B cell (primary cell): ENCODE measurements at regions not wholly inside any gene's neighbourhood (a gene's known extent, or its start where the extent isn't known, plus 50 kb on each side); places are given as distances from the start of the nearest gene placed in this dataset.

Experiments used
- ATAC-seq: fragments of 200-7000 bp; cut with Tn5 transposase; one replicate; pipeline ENCODE4 v1.10.0; 2021; ENCODE audit warnings: low read depth, mild to moderate bottlenecking, moderate number of reproducible peaks, moderate library complexity
- CTCF ChIA-PET: fragments of 350-600 bp; sonication (Branson Sonifier 250); formaldehyde crosslinking; loops from one replicate; lab custom pipeline; 2021; ENCODE audit warnings: antibody characterized with exemption, inconsistent platforms; lab: Charles Lee
- POLR2A ChIA-PET: fragments of 350-600 bp; sonication (Branson Sonifier 250); formaldehyde crosslinking; loops from one replicate; lab custom pipeline; 2021; ENCODE audit warnings: antibody characterized with exemption; lab: Charles Lee
- DNase-seq: peaks from one replicate; pipeline ENCODE4 v3.0.0; 2013
- H2AFZ ChIP-seq: 2 replicates; pipeline ENCODE4 v1.6.1; 2012; ENCODE audit warnings: mild to moderate bottlenecking, low read depth, low read length; ENCODE audit not compliant: insufficient read depth, poor library complexity, severe bottlenecking
- H3K27ac ChIP-seq, 2 donors: 1 replicate in 1 of 2; 2 replicates in 1 of 2; pipeline ENCODE4 v1.5.1; 2012 to 2013; ENCODE audit warnings: low read length in 2 of 2, mild to moderate bottlenecking in 2 of 2, moderate library complexity in 1 of 2
- H3K27me3 ChIP-seq, 4 experiments: fragments of 200-600 bp in 1 of 4; sonication (generic) in 1 of 4; replicated peaks in 1 of 4; 1 replicate in 2 of 4; 2 replicates in 2 of 4; pipeline versions ENCODE4 v1.6.1 to v1.7.0; 2013 to 2016; ENCODE audit warnings: low read length in 3 of 4, mild to moderate bottlenecking in 2 of 4, mixed read lengths in 1 of 4, moderate library complexity in 1 of 4; ENCODE audit not compliant: insufficient read depth in 4 of 4, control insufficient read depth in 3 of 4; ENCODE audit errors: control extremely low read depth in 1 of 4
- H3K36me3 ChIP-seq, 2 experiments: replicated peaks in 1 of 2; 1 replicate in 1 of 2; 2 replicates in 1 of 2; pipeline versions ENCODE4 v1.6.1 to v1.7.1; 2013; ENCODE audit warnings: low read length in 1 of 2; ENCODE audit not compliant: insufficient read depth in 2 of 2, control insufficient read depth in 1 of 2; ENCODE audit errors: control extremely low read depth in 1 of 2, extremely low read depth in 1 of 2
- H3K4me1 ChIP-seq, 2 donors: fragments of 200-600 bp in 1 of 2; sonication (generic) in 1 of 2; 1 replicate in 1 of 2; 2 replicates in 1 of 2; pipeline versions ENCODE4 v1.5.1 to v1.6.1; 2013 to 2017; ENCODE audit warnings: low read length in 2 of 2; ENCODE audit not compliant: control insufficient read depth in 2 of 2, insufficient read depth in 2 of 2
- H3K4me2 ChIP-seq: replicated peaks from 2 replicates; pipeline ENCODE3; 2012; ENCODE audit warnings: mild to moderate bottlenecking, low read depth, low read length; ENCODE audit not compliant: poor library complexity, severe bottlenecking
- H3K4me3 ChIP-seq, 5 experiments: fragments of 200-600 bp in 1 of 5; sonication (generic) in 1 of 5; 1 replicate in 3 of 5; 2 replicates in 2 of 5; pipeline versions ENCODE4 v1.5.1 to v1.7.0; 2011 to 2016; ENCODE audit warnings: low read length in 4 of 5, mild to moderate bottlenecking in 4 of 5, low read depth in 2 of 5, control low read depth in 1 of 5, moderate library complexity in 1 of 5; ENCODE audit not compliant: insufficient read depth in 1 of 5; ENCODE audit errors: control extremely low read depth in 1 of 5, extremely low read depth in 1 of 5
- H3K79me2 ChIP-seq: fragments of 200-600 bp; sonication (generic); one replicate; pipeline ENCODE4 v1.6.0; 2016; ENCODE audit warnings: low read length; ENCODE audit not compliant: control insufficient read depth, insufficient read depth
- H3K9ac ChIP-seq: fragments of 200-600 bp; sonication (generic); 2 replicates; pipeline ENCODE4 v1.6.1; 2017; ENCODE audit warnings: mild to moderate bottlenecking, low read length, moderate library complexity
- H3K9me3 ChIP-seq, 3 donors: one replicate each; pipeline versions ENCODE4 v1.6.1 to v1.7.1; 2013; ENCODE audit warnings: low read length in 2 of 3; ENCODE audit not compliant: control insufficient read depth in 2 of 3, insufficient read depth in 1 of 3; ENCODE audit errors: control extremely low read depth in 1 of 3
- H4K20me1 ChIP-seq: 2 replicates; pipeline ENCODE4 v1.6.0; 2012; ENCODE audit warnings: mild to moderate bottlenecking, low read length; ENCODE audit not compliant: insufficient read depth, control insufficient read depth, poor library complexity, severe bottlenecking
- H3K27ac Mint-ChIP-seq: one replicate; pipeline ENCODE4 v1.8.0; 2021; ENCODE audit warnings: mixed read lengths
- H3K27me3 Mint-ChIP-seq: one replicate; pipeline ENCODE4 v1.8.0; 2021; ENCODE audit warnings: mixed read lengths
- H3K4me1 Mint-ChIP-seq: one replicate; pipeline ENCODE4 v1.8.0; 2021; ENCODE audit warnings: mixed read lengths
- H3K4me3 Mint-ChIP-seq: one replicate; pipeline ENCODE4 v1.8.0; 2021; ENCODE audit warnings: mixed read lengths
- H3K9me3 Mint-ChIP-seq: one replicate; pipeline ENCODE4 v1.8.0; 2022; ENCODE audit warnings: mixed read lengths; ENCODE audit not compliant: insufficient read depth
- CTCF ChIP-seq: fragments of 200-600 bp; IDR thresholded peaks from one replicate; pipeline ENCODE4 v1.8.0; 2022; ENCODE audit warnings: antibody characterized with exemption, mild to moderate bottlenecking
- EZH2 ChIP-seq: IDR thresholded peaks from 2 replicates; pipeline ENCODE4 v1.6.1; 2012; ENCODE audit warnings: borderline replicate concordance, low read depth, mild to moderate bottlenecking, moderate library complexity, low read length; ENCODE audit not compliant: insufficient read depth, poor library complexity, severe bottlenecking
- WGBS: methylation state at CpG from one replicate; pipeline ENCODE4 v1.1.5; 2013; ENCODE audit warnings: missing lambda C conversion rate; ENCODE audit not compliant: insufficient coverage; 5-methylcytosine and 5-hydroxymethylcytosine counted together
- intact Hi-C: fragments of 100-400 bp; cut with micrococcal nuclease; formaldehyde crosslinking; loops from one replicate; pipeline ENCODE4 v1.10.0; 2022

GRCh38 chr14:51566831-51567582 is 84.7 kb upstream of the FRMD6 start:
- Histone ChIP-seq H3K36me3 (no peaks in the 10 kb centered on the region), H3K9ac (no peak overlapping the region), H2AFZ (no peak overlapping the region), H3K27me3 (no peaks in the 10 kb centered on the region), H3K4me3 (no peak overlapping the region), H3K4me1 (no peaks in the 10 kb centered on the region), H3K4me2 (no peak overlapping the region), H4K20me1 (no peaks in the 10 kb centered on the region), H3K9me3 (no peaks in the 10 kb centered on the region), H3K27ac (no peak overlapping the region), H3K79me2 (no peaks in the 10 kb centered on the region)
- no peak for TF ChIP-seq EZH2
- TF ChIP-seq CTCF: no peak
- Mint-ChIP-seq H3K9me3 (no peaks in the 10 kb centered on the region), H3K27ac (no peak overlapping the region), H3K4me3 (no peak overlapping the region), H3K4me1 (no peaks in the 10 kb centered on the region), H3K27me3 (no peaks in the 10 kb centered on the region)
- no peak for ATAC-seq
- DNase-seq: no peak
- intact Hi-C loops: no loop called here
- POLR2A ChIA-PET: no interaction called here
- WGBS: 68% methylated on average over 2 of the region's 6 CpGs
- CTCF ChIA-PET: no interaction called here

- no peak overlapping the region for H2AFZ ChIP-seq
- Mint-ChIP-seq H3K4me3 (no peak overlapping the region), H3K27me3 (peaks cover 10% of the 10 kb centered on the region), H3K27ac (no peak overlapping the region), H3K4me1 (no peaks in the 10 kb centered on the region), H3K9me3 (no peaks in the 10 kb centered on the region)
- ChIA-PET CTCF (interaction anchor here (0.8 kb wide), 1 partner anchor 211 kb away, joined by 3 read pairs; no protein-coding TSS in a partner anchor), POLR2A (no interaction called here)
- no peaks in the 10 kb centered on the region for H4K20me1 ChIP-seq
- no peaks in the 10 kb centered on the region for H3K9me3 ChIP-seq
- no peaks in the 10 kb centered on the region for H3K4me1 ChIP-seq
- no peak overlapping the region for H3K4me3 ChIP-seq
- intact Hi-C loops: no loop called here
- H3K36me3 ChIP-seq: no peaks in the 10 kb centered on the region
- H3K27ac ChIP-seq: no peak overlapping the region
- ATAC-seq (no peak), DNase-seq (no peak)
- no peak overlapping the region for H3K9ac ChIP-seq
- H3K4me2 ChIP-seq: no peak overlapping the region
- H3K27me3 ChIP-seq: no peaks in the 10 kb centered on the region
- TF ChIP-seq EZH2 (no peak), CTCF (no peak)
- WGBS: 82% methylated on average over 2 of the region's 2 CpGs
- no peaks in the 10 kb centered on the region for H3K79me2 ChIP-seq
Measured at GRCh38 chr14:51568366-51568765, 83.3 kb upstream of the FRMD6 start.
